ENCODE measurements at regions not wholly inside any gene's neighbourhood (a gene's known extent, or its start where the extent isn't known, plus 50 kb on each side); places are given as distances from the start of the nearest gene placed in this dataset.

DNA sequence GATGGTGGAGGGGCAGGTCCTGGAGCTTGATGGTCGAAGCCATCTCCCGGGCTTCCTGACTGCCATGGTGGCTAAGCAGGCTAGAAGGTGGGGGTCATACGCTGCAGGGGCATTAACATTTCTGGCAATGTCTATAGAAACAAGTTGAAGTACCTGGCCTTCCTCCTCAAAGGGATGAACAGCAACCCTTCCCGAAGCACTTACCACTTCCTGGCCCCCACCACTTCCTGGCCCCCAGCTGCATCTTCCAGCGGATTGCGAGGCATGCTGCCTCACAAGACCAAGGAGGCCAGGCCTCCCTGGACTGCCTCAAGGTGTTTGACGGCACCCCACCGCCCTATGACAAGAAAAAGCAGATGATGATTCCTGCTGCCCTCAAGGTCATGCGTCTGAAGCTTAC, 97.0 kb upstream of the MOCS2 start:
- TF ChIP-seq EZH2 (IDR thresholded peaks at IDR 0.05; ENCODE audit: insufficient read depth, poor library complexity, severe bottlenecking) (no peak), EZH2phosphoT487 (IDR thresholded peaks at IDR 0.05; ENCODE audit: insufficient read depth, low read depth) (no peak)

Measured in GM23248 (cell line).